Suppressor macrophage treated with lipopolysaccharide for 4 hours (primary cell): ENCODE measurements at regions not wholly inside any gene's neighbourhood (a gene's known extent, or its start where the extent isn't known, plus 50 kb on each side); places are given as distances from the start of the nearest gene placed in this dataset.
"Not testable (repeated sequence)": the region's sequence is repeated elsewhere in the genome, so short reads cannot be mapped to it uniquely, and the experiment has no call there.

Experiments used
- DNase-seq: peaks from one replicate; pipeline ENCODE4 v3.0.0-alpha.2; 2020

DNA sequence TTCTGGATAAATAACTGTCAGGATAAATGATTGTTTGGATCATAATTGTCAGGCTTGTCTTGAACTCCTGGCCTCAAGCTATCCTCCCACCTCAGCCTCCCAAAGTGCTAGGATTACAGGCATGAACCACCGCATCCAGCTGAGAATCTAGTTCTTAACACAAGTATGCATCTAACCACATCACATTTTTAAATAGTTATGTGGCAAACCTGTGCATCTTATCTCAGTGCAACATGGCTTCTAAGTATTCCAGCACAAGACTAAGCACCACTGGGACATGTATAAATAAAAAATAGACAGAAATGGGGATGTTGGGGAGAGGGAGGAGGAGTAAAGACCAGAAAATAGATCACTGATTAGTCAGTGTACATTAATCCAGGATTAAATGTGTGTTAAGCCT lies 74.7 kb upstream of the TBL1X start:
- no peak for DNase-seq

DNA sequence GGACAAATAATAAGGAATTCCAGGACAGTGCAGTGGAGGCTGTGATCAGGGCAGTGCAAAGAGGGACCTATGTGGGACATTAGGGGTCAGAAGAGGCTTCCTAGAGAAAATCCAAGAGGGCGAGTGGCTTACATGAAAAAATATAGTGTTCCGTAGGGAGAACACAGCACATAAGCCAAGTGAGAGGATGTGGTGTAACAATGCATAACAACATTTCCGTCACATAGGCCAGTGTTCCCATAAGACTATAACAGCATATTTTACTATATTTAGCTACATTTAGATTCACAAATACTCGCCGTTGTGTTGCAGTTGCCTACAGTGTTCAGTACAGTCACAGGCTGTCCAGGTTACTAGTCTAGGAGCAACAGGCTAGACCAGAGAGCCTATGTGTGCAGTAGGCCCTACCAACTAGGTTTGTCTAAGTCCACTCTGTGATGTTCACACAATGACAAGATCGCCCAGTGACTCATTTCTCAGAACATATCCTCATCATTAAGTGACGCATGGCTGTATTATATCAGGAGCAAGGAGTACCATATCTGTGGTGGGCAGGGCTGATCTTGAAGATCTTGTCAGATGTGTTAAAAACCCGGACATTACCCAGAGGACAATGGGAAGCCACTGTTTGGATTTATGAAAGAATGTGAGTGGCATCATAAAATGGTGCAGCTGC lies 74.0 kb upstream of the TBL1X start:
- no peak for DNase-seq

DNA sequence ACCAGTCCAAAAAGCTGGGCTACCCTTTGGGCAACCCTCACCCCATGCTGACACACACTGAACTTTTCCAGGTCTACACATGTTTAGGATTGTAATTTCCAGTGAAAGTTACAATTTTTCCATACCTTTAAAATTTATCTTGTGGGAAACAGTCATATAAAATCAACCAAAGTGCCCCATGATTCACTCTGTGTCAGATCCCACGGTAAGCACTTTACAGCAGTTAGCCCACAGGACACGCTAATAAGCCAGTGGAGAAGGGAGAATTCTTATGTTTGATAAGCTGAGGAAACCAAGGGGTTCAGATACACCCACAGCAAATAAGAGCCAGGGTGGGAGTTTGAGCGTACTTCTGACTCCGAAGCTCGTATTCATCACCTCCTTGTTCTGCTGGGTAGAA lies 72.4 kb upstream of the TBL1X start:
- DNase-seq = no peak

- no peak for DNase-seq
Measured at GRCh38 chrX:9393571-9393970, 71.3 kb upstream of the TBL1X start.

DNA sequence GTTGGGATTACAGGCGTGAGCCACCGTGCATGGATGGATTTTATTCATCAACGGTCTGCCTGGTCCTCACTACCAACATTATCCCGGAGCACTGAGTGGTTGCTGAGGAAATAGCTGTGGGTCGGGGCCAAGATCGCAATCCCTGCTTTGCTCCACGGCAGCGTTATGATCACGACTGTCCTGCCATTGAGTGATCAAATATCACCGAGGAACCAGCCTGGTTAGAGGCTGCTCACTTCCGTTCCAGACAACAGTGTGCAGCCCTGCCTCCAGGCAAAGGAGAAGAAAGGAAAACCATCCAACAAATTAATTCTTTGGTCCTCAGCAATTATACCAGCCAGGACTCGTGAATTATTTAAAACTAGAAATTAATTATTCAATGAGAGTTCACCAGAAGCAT lies 70.6 kb upstream of the TBL1X start:
- DNase-seq = no peak

- no peak for DNase-seq
Measured at GRCh38 chrX:9396930-9397329, 67.9 kb upstream of the TBL1X start.

DNA sequence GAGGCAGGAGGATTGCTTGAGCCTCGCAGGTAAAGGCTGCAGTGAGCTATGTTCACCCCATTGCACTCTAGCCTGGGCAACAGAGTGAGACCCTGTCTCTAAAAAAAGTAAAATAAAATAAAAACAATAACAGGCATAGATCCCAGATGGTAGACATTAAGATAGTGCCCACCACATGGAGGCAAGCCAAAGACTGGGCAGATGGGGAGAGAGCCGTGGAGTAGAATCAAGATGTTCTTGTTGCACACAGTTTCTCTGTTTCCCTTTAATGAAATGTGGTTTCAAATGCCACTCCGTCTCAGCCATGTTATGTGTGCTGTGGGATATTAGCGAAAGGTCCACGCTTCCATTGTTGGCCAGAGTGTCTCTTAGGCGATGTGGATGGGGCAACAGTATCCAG lies 63.8 kb upstream of the TBL1X start:
- no peak for DNase-seq

DNA sequence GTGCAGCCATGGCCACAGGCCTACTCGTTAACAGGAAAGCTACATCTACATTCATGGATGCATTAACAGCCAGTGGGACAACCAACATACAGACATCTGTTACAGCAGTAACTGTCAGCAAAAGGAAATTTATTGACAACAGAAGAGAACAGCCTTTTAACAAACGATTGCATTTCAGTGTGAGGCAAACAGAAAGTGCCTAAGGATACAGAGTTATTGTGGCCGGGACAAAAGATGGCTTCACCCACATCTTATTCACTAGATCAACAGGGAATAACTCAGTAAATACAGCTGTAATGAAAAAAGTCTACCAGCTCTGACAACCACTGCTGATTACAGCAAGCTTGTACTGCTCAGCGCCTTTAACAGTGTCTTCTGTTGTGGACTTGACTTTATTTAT lies 61.5 kb upstream of the TBL1X start:
- no peak for DNase-seq

GRCh38 chrX:9405635-9406034 lies 59.2 kb upstream of the TBL1X start:
- not testable (repeated sequence) for DNase-seq

- DNase-seq = not testable (repeated sequence)
Measured at GRCh38 chrX:9410889-9411288, 54.0 kb upstream of the TBL1X start.

GRCh38 chrX:9411682-9412081 lies 53.2 kb upstream of the TBL1X start:
- DNase-seq = not testable (repeated sequence)

DNA sequence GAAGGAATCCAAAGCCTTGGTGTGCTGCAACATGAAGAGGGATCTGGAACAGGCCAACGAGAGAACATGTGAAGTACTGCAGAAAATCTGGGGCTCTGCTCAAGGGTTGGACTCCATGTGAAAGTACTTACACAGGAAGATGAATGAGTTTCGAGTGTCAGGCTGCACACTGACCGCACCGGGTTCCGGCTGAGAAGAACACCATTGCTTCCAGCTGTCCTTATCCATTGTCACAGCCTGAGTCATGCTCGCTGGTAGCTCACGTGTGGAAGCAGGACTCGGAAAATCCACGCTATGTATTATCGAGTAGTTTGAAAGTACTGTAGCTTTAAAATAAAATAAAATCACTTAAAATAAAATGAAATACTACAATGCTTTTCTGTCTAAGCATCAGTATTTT lies 50.4 kb upstream of the TBL1X start:
- no peak for DNase-seq
